ENCODE measurements at regions not wholly inside any gene's neighbourhood (a gene's known extent, or its start where the extent isn't known, plus 50 kb on each side); places are given as distances from the start of the nearest gene placed in this dataset.
A peak's percentile ranks its signal among the peaks of the same experiment; 100 is the strongest.
"Not testable (repeated sequence)": the region's sequence is repeated elsewhere in the genome, so short reads cannot be mapped to it uniquely, and the experiment has no call there.

- H3K4me3 Mint-ChIP-seq; H3K27ac Mint-ChIP-seq; H3K4me1 Mint-ChIP-seq (ENCODE audit: low read depth in 2 of 2); H3K36me3 Mint-ChIP-seq; DNase-seq (ENCODE audit: low spot score); ATAC-seq; H3K9me3 Mint-ChIP-seq: not testable (repeated sequence)
- peaks cover 23 to 31% of the 10 kb centered on the region in 2 donors for H3K27me3 Mint-ChIP-seq
Measured at GRCh38 chr11:3445535-3445934, 66.6 kb upstream of the ZNF195 start.

- not testable (repeated sequence) for H3K27ac Mint-ChIP-seq; H3K9me3 Mint-ChIP-seq; H3K36me3 Mint-ChIP-seq; ATAC-seq; H3K4me1 Mint-ChIP-seq (ENCODE audit: low read depth in 2 of 2); H3K4me3 Mint-ChIP-seq; DNase-seq (ENCODE audit: low spot score)
- peaks cover 27 to 31% of the 10 kb centered on the region in 2 donors for H3K27me3 Mint-ChIP-seq
Measured at GRCh38 chr11:3444420-3444744, 65.4 kb upstream of the ZNF195 start.

- H3K4me3 Mint-ChIP-seq; ATAC-seq; H3K36me3 Mint-ChIP-seq; H3K4me1 Mint-ChIP-seq (ENCODE audit: low read depth in 2 of 2); DNase-seq (ENCODE audit: low spot score); H3K27ac Mint-ChIP-seq; H3K9me3 Mint-ChIP-seq: not testable (repeated sequence)
- H3K27me3 Mint-ChIP-seq: peaks cover 29 to 31% of the 10 kb centered on the region in 2 donors
Measured at GRCh38 chr11:3443700-3444419, 64.9 kb upstream of the ZNF195 start.

- not testable (repeated sequence) for H3K9me3 Mint-ChIP-seq; H3K27ac Mint-ChIP-seq; DNase-seq (ENCODE audit: low spot score); H3K36me3 Mint-ChIP-seq; ATAC-seq; H3K4me1 Mint-ChIP-seq (ENCODE audit: low read depth in 2 of 2)
- H3K27me3 Mint-ChIP-seq: peaks cover 9 to 11% of the 10 kb centered on the region in 2 donors
- H3K4me3 Mint-ChIP-seq: peak overlapping the region; percentile 6
Measured at GRCh38 chr11:3437441-3437840, 58.5 kb upstream of the ZNF195 start.

- H3K9me3 Mint-ChIP-seq: no peaks in the 10 kb centered on the region
- no peaks in the 10 kb centered on the region for H3K36me3 Mint-ChIP-seq
- ATAC-seq (no peak), DNase-seq (ENCODE audit: low spot score) (no peak)
- no peak overlapping the region for H3K27ac Mint-ChIP-seq
- no peak overlapping the region for H3K4me3 Mint-ChIP-seq
- H3K4me1 Mint-ChIP-seq (ENCODE audit: low read depth in 2 of 2): peaks cover 0 to 5% of the 10 kb centered on the region in 2 donors
- peaks cover 7 to 9% of the 10 kb centered on the region in 2 donors for H3K27me3 Mint-ChIP-seq
Measured at GRCh38 chr11:3434976-3435375, 56.0 kb upstream of the ZNF195 start.

GRCh38 chr11:3429191-3429590 is 50.2 kb upstream of the ZNF195 start:
- not testable (repeated sequence) for H3K27ac Mint-ChIP-seq; ATAC-seq; DNase-seq (ENCODE audit: low spot score); H3K4me1 Mint-ChIP-seq (ENCODE audit: low read depth in 2 of 2); H3K36me3 Mint-ChIP-seq; H3K9me3 Mint-ChIP-seq; H3K4me3 Mint-ChIP-seq
- peaks cover 5 to 16% of the 10 kb centered on the region in 2 donors for H3K27me3 Mint-ChIP-seq

All from natural killer cell treated with Interleukin-12 subunit alpha and Interleukin-12 subunit beta and Interleukin-15 and Interleukin-18, amount 100 ng/mL, for 72 hours (primary cell).